OCI-LY1 (cell line): ENCODE measurements at regions not wholly inside any gene's neighbourhood (a gene's known extent, or its start where the extent isn't known, plus 50 kb on each side); places are given as distances from the start of the nearest gene placed in this dataset.

Source experiments
- CTCF ChIP-seq: fragments of 200-600 bp; sonication (generic), shearing (Covaris generic); IDR thresholded peaks from 2 replicates; pipeline ENCODE4 v1.5.1; 2017; ENCODE audit warnings: mild to moderate bottlenecking, antibody characterized with exemption, low read length, moderate library complexity, mixed read lengths
- EZH2 ChIP-seq: fragments of 200-600 bp; sonication (generic), shearing (Covaris generic); IDR thresholded peaks from 2 replicates; pipeline ENCODE4 v1.8.0; 2017; ENCODE audit warnings: borderline replicate concordance, mixed run types, mild to moderate bottlenecking, antibody characterized with exemption, low read length, moderate library complexity, mixed read lengths

GRCh38 chr18:78875016-78875777 is 104.4 kb upstream of the SALL3 start:
- TF ChIP-seq CTCF (peak; percentile 69), EZH2 (no peak)
